Fibroblast of skin of scalp (primary cell): ENCODE measurements at regions not wholly inside any gene's neighbourhood (a gene's known extent, or its start where the extent isn't known, plus 50 kb on each side); places are given as distances from the start of the nearest gene placed in this dataset.

Experiments used
- DNase-seq: peaks from one replicate; pipeline ENCODE4 v3.0.0-alpha.2; 2013

GRCh38 chr4:128481752-128482480, 194.3 kb upstream of the PGRMC2 start:
- DNase-seq: no peak

DNA sequence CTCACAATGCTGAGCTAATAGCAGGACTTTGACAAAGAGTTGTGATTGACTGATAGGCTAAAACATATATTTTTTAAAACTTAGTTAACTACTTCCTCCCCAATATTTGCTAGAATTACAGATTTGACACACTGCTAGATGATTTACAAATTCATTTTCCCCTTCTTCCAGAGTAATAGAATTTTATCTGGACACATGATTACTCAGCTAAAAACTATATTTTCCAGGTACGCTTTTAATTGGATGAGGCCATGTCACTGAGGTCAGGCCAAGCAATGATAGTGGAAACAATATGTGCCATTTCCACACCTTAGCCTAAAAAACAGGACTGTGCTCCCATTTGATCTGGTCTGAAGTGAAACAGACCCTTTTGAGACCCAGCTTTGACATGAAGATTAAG, 193.3 kb upstream of the PGRMC2 start:
- DNase-seq: no peak

DNA sequence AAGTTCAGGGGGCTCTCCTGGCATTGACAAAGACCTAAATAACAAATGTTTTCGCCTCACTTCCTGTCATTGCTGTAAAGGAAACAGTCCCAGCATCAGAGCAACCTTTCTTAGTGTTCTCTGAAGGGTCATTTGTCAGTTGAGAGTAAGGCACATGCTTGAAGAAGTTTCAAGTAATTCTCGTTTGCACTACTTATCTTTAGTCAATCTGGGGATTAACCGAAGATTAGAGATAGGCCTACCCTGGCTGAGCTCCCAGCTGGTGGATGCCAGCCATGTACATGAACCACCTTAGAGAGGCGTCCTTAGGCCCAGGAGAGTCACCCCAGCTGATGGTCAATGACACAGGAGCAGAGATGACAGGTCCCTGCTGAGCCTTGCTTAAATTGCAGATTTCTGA, 189.9 kb upstream of the PGRMC2 start:
- DNase-seq: no peak

DNA sequence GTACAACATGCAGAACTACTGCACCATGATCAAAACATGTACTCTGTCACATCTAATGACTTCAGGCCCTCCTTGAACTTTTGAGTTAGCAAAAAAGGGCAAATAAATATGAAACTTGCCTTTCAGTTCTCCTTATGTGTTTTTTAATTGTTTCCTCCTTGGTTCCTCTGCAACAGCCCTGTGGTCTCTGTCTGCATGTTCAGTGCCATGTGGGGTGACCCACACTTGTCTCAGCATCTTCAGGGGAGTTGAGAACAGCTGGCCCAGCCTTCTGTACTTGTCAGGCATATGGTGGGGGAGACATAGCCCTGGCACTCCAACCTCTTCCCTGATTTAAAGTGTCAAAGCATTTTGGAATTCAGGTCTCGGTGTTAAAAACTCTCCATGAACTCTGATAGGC, 188.0 kb upstream of the PGRMC2 start:
- DNase-seq: no peak

GRCh38 chr4:128471576-128471975, 184.0 kb upstream of the PGRMC2 start:
- no peak for DNase-seq

- no peak for DNase-seq
These were observed 183.0 kb upstream of the PGRMC2 start for GRCh38 chr4:128470492-128471053.

GRCh38 chr4:128468123-128468989, 180.7 kb upstream of the PGRMC2 start:
- DNase-seq: peak; percentile 96

GRCh38 chr4:128465523-128465922, 177.9 kb upstream of the PGRMC2 start:
- no peak for DNase-seq

DNA sequence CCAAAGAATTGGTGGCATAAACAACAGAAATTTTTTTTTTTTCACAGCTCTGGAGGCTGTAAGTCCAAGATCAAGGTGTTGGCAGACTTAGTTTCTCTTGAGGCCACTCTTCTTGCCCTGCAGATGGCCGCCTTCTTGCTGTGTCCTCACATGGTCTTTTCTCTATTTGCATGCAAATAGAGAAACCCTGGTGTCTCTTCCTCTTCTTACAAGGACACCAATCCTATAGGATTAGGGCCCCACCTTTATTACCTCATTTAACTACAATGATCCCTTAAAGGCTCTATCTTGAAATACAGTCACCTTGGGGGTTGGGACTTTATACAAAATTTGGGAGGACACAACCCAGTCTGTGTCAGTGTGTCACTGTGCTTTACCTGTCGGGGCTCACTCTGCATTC, 175.4 kb upstream of the PGRMC2 start:
- no peak for DNase-seq

- DNase-seq: no peak
These were observed 174.6 kb upstream of the PGRMC2 start for GRCh38 chr4:128462103-128462783.

- peak; percentile 80 for DNase-seq
These were observed 173.9 kb upstream of the PGRMC2 start for GRCh38 chr4:128461291-128462102.

- DNase-seq: no peak
These were observed 171.9 kb upstream of the PGRMC2 start for GRCh38 chr4:128459547-128459946.

- DNase-seq: no peak
These were observed 171.2 kb upstream of the PGRMC2 start for GRCh38 chr4:128458816-128459215.

DNA sequence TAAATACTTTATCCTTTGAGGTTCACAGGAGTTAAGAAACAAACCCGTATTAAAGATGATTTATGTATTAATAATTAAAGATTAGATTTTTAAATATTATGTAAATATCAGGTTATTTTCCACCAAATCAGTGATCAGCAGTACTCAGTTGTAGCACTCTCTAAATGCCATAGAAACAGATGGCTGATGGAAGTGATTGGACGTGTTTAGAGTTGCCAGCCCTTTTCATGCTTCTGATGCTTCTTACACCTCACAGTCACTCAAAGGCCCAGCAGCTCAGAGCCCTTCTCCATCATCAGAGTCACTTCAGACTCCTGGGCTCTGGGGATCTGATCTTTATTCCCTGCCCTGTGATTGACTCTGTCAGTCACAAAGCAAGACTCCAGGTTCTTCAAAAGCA, 170.1 kb upstream of the PGRMC2 start:
- DNase-seq: no peak

DNA sequence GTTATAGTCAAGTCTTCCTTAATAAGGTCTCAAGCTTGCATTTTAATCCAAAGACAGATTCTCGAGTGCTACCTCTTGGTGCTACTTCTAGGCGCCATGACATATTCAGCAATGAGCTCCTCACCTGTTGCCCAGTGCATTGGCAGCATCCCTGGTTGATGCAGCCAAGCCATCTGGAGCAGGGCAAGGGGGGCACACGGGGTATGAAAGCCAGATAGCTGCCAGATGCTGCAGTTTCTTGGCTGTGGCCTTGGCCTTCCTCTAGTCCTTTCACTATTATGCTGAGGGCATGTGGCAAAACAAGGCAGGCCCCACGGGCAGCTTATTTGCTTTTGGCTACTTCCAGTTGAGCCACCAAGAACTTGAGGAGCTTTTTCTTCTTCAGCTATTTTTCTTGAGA, 168.6 kb upstream of the PGRMC2 start:
- DNase-seq: no peak

DNA sequence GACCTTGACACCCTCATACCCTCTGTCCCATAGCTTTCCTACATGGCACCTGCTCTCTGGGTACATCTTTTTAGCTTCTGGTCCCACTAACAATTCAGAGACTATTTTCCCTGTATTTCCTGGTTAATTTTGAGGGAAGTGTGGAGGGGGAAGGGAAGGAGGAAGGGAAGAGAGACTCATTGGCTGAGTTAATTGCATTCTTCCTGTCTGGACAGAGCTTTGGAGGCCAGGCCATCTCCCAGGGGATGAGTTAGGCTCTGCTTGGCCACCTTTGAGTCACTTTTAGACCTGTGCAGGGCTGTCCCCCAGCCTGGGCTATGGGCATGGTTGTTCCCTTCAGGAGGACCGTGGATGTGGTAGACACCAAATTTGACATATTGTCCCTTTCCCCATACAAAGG, 167.9 kb upstream of the PGRMC2 start:
- no peak for DNase-seq

- no peak for DNase-seq
These were observed 167.3 kb upstream of the PGRMC2 start for GRCh38 chr4:128454881-128455280.

GRCh38 chr4:128454281-128454871, 166.8 kb upstream of the PGRMC2 start:
- peak; percentile 92 for DNase-seq

DNA sequence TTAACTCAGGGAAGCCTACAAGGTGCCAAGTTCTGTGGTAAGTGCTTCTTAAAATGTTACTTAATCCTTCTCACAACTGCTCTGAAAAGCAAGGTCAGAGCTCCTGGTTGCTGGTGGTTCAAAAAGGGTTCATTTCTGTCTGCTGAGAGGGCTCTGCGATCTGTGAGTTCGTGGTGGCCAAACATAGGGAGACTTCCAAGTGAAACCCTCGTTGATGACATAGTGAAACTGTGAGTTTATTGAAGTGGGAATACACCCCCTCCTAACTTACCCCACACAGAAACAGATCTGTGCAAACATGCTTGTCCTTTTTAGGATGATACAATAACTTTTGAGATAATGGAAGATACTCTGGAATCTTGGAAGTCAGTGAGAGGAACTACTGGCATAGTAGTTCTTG, 164.8 kb upstream of the PGRMC2 start:
- no peak for DNase-seq

DNA sequence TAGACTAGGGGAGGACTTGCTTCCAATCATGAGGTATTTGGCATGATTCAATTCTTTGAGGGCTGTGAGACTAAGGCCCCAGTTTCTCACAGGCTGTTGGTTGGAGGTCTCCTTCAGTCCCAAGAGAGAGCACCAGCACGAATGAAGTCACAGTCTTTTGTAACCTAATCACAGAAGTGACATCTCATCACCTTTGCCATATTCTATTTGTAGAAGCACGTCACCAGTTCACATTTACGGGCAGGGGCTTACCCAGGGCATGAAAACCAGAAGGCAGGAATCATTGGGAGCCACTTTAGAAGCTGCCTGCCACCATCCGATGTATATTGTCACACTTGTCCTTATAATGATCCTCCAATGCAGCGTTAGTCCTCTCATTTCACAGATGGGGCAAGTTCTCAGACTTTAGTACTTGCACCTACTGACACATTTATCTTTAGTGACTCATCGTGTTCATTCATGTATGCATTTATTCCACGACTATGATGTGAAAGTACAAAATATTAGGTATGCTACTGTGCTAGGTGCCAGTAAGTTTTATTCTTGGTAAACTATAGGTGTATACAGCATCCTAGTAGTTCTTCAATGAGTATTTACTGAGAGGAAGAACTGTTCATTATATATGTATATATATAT, 163.8 kb upstream of the PGRMC2 start:
- DNase-seq: no peak
